HuH-7 (cell line): ENCODE measurements at regions not wholly inside any gene's neighbourhood (a gene's known extent, or its start where the extent isn't known, plus 50 kb on each side); places are given as distances from the start of the nearest gene placed in this dataset.
"Not testable (repeated sequence)": the region's sequence is repeated elsewhere in the genome, so short reads cannot be mapped to it uniquely, and the experiment has no call there.

Experiments used
- DNase-seq: peaks from one replicate; pipeline ENCODE4 v3.0.0; 2011; ENCODE audit warnings: low spot score

DNA sequence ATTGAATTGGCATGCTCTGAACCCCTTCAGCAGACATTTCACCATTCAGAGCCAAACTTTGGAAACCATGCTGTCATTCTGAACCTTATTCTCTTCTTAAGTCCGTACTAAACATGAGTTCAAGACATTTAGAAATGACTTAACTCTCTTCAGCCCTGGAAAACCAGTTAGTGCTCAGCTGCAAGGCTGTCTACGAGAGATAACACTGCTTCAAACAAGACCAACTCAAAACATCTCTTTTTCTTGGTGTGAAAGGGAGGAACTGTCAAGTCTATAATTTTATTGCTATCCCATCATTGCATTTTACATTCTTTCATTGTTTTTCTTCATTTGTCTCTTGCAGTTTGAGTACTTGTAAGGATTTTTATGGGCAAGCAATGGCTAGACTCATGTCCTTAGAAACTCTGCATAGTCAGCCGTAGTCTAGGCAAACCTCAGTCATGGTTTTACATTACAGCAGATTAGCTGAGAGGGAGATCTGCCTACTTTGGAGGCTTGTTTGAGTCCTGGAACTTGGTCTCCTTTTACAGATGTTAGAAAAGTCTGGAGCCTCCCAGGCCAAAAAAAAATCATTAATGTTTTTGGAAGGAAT, 120.6 kb upstream of the JADE1 start:
- DNase-seq: no peak

GRCh38 chr4:128688033-128688721, 121.3 kb upstream of the JADE1 start:
- no peak for DNase-seq

- DNase-seq: no peak
Observed at GRCh38 chr4:128686810-128687209, 122.7 kb upstream of the JADE1 start.

- no peak for DNase-seq
Observed at GRCh38 chr4:128686032-128686465, 123.5 kb upstream of the JADE1 start.

GRCh38 chr4:128684016-128684415, 125.5 kb upstream of the JADE1 start:
- no peak for DNase-seq

DNA sequence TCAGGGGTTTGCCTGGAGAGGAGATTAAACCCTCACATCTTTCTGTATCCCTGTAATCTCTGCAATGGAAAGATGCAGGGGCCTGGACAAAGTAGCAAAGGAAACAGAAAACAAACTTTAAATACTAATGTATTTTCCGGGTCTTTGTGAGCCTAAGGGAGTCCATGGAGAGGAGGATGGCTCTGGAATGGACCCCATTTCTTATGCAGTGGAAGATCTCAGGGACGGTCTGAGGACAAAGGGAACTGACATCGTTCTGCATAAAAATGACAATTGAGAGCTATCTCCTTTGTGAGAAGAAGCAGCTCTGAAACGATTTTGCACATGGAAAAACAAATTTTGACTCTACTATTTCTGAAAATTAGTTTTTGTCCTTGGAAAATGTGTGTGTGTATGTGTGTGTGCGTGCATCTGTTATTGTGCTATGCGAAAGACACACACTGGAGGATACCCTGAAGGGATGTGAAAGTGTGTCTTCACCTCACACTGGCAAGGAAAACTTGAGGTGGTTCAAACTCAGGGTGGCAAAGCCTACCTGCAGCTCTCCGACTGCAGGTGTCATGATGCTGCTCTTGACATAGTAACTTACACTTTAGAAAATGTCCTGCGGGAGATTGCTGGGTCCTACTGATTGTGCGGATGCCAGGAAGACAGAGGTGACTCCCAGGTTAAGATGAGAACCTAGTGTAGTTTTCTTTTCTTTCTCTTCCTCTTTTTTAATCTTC, 126.4 kb upstream of the JADE1 start:
- DNase-seq: no peak

- DNase-seq: no peak
Observed at GRCh38 chr4:128676095-128676494, 133.4 kb upstream of the JADE1 start.

GRCh38 chr4:128675083-128675482, 134.4 kb upstream of the JADE1 start:
- DNase-seq: no peak

DNA sequence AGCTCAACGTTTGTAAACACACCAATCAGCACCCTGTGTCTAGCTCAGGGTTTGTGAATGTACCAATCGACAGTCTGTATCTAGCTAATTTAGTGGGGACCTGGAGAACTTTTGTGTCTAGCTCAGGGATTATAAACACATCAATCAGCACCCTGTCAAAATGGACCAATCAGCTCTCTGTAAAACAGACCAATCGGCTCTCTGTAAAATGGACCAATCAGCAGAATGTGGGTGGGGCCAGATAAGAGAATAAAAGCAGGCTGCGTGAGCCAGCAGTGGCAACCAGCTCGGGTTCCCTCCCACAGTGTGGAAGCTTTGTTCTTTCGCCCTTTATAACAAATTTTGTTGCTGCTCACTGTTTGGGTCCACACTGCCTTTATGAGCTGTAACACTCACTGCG, 136.3 kb upstream of the JADE1 start:
- not testable (repeated sequence) for DNase-seq

DNA sequence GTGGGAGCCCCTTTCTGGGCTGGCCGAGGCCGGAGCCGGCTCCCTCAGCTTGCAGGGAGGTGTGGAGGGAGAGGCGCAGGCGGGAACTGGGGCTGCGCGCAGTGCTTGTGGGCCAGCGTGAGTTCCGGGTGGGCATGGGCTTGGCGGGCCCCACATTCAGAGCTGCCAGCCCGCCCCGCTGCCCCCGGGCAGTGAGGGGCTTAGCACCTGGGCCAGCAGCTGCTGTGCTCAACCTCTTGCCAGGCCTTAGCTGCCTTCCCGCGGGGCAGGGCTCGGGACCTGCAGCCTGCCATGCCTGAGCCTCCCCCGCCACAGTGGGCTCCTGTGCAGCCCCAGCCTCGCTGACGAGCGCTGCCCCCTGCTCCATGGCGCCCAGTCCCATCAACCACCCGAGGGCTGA, 136.9 kb upstream of the JADE1 start:
- DNase-seq: not testable (repeated sequence)

DNA sequence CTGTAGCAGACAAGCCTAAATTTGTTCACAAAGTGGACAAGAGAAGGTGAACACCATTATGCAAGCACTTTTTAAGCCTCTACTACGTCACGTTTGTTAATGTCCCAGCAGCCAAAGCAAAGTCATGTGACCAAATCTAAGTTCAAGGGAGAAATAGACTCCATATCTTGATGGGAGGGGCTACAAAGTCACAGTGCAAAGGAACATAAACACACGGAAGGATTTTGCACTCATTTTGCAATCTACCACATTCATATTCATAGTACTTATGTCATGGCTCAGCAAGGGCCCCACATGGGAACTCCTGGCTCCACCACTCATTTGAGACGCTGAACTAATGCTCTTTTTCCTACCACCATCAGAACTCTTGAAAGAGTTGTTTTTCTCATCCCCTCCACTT, 139.0 kb upstream of the JADE1 start:
- no peak for DNase-seq

DNA sequence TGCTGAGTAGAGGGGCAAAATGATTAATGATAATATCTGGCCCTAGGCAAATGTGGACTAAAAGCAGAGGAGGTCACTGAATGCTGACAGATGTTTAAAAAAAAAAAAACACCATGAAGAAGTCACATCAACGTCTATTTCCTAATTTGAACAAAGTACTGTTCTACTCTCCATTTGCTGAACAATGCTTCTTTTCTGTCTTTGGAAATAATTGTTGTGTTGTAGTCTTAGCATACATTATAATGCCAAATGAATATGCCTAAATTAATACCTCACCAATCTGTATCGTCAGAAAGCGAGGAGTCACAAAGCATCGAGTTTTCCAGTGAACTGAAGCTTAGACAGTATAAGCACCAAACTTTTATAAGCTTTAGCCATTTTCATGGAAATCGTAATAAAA, 140.9 kb upstream of the JADE1 start:
- DNase-seq: no peak

GRCh38 chr4:128665514-128665913, 144.0 kb upstream of the JADE1 start:
- no peak for DNase-seq

- DNase-seq: no peak
Observed at GRCh38 chr4:128663325-128663724, 146.2 kb upstream of the JADE1 start.

DNA sequence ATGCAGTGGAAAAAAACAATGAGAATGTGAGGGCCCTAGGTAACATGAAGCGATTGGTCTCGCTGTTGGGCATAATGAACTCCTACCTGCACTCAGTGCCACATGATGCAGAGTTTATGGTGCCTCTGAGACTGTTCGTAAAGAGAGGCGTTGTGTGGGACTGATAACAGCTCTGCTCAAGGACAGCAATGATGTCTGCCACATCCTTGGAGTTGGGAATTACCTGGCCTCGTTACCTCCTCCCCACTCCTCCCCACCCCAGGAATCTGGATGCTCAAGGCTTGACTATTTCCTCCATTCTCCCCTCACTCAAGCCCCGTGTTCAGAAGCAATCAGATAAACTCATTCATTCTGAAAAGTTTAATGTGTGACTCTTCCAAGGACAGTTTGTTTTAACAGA, 148.0 kb upstream of the JADE1 start:
- no peak for DNase-seq

DNA sequence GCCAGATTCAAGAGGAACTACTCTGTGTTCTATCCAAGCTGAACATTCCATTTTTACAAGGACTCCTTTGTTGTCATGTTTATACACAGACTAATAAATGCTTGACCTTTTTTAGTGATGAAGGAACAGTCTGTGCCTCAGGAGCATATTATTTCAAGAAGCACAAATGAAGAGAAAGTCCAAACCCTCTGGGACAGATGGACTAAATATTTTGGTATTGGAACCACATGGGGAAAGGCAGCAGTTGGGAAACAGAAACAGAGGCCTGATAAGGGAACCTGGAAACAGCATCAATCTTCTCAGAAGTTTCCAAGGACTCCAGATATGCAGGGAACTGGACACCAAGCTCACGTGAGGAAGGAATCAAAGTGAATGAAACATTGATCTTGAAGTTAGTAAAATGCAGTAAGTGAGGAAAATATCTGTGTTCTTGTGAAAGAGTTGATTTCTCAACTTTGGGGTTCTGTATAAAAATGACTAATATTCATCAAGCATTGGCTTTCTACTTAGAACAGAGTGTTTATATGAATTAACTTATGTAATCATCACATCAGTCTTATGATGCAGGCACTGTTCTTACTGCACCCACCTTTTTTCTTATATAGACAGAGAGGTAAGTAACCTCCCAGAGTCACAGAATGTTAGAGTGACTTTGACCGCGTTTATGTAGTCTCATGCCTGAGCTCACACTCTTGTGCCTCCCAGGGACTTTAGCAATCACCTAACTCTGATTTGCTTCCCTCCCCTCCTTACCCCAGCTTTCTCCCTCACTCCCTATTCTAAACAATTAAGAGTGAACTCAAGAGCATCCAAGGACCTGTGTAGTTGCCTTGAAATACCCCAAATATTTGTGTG, 148.9 kb upstream of the JADE1 start:
- no peak for DNase-seq

DNA sequence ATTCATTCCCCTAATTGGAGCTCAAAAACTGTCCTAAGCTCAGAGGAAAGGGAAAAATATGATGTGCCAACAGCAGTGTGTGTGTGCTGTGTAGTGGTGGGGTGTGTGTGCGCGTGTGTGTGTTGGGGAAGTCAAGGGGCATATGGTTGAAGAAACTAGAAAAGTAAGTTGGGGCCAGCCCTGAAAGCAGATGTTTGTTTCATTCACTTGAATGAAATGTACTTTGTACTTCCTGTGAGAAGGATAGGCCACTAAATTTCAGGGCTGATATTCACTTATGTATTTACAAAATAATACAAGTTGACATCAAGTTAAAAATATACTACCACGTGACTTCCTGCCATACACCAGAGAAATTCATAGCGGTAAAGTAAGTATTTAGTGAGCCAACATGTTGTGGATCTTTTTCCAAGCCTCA, 151.3 kb upstream of the JADE1 start:
- DNase-seq: no peak

DNA sequence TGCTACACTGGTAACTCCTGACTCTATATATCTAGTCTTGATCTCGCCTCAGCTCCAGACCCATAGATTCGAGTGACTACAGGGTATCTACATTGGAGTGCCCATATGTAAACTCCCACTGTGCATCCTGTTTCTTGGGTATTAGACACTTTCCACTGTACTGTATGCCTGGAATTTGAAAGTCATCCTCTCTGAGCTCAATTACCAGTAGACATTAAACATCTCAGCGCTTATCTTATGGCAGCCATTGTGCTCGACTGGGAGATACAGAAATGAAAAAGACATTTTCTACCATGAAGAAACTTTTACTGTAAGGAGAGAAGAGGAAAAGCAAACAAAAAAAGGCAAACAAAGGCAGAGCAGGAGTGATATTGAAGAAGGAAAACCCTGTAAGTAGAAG, 151.9 kb upstream of the JADE1 start:
- no peak for DNase-seq

- DNase-seq: no peak
Observed at GRCh38 chr4:128654465-128654864, 155.0 kb upstream of the JADE1 start.

DNA sequence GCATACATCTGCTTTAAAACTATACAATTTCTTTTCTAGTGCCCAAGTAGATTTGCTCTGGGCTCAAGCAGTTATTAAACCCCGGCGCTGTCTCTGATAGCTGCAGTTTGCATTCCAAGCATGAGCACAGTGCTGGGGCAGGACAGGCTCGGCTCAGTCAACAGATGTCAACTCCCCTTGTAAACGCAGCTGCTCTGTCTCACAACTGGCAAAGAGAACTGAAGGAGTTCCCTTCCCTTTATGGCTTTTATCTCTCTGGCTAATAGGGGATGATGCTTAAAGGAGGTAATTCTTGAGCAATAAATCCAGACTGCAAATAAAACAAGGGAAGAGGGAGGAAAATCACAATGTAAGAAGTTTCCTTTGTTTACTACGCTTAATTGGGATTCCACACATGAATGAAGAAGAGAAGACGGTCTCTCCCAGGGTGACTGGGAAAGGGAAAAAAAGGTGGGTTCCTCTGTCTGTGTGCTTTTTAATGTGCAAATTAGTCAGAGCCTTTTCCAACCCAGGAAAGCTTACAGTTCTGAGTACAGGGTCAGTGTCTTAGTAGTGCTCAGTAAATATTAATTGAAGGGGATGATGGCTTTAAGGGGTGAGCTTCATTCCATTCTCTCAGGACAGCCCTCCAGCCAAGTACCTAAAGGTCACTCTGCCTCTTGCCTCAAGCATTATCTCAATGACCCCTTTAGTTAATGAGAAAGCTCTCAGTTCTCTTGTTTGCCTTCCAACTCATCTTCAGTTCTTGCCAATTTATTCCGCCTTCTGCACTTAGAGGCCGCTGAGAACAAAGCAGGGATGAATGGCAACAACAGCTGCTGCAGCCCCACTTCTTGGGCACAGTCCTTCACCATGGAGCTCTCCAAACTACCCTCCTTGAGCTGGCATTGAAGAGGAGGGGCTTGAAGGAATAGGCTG, 155.7 kb upstream of the JADE1 start:
- no peak for DNase-seq

DNA sequence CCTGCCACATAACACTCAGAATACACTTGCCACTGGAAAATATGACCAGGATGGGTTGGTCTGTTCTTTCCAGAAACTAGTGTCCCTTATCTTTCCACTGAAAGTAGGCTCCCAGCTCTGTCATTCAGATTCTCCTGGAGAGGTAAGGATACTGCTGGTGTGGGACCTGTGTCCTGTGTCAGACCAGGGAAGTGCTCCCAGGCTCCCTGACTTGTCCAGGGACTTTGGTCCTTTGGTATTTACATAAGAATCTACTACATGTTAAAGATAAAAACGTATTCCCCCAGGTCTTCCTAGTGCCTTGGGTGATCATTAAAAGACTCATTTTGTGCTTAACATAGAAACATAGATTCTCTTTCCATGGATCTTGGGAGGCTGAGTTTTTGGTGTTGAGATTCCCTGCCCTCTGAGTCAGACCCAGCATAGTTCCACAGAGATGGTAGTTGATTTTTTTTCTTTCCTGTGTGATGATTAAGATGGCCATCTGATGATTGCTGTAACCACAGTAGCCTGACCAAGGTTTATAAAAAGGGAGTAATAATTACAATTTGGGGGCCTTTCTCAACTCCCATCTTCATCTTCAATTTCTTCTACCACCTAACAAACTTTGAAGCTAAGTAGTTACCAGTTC, 159.8 kb upstream of the JADE1 start:
- DNase-seq: peak; percentile 20
